T-cell (primary cell): ENCODE measurements at regions not wholly inside any gene's neighbourhood (a gene's known extent, or its start where the extent isn't known, plus 50 kb on each side); places are given as distances from the start of the nearest gene placed in this dataset.
"Not testable (repeated sequence)": the region's sequence is repeated elsewhere in the genome, so short reads cannot be mapped to it uniquely, and the experiment has no call there.

Source experiments
- ATAC-seq, 4 experiments: fragments of 200-7000 bp in 3 of 4; fragments of 150-1000 bp in 1 of 4; cut with Tn5 transposase; replicated peaks in 1 of 4; 1 replicate in 3 of 4; 2 replicates in 1 of 4; pipeline ENCODE4 v1.10.0; 2021; ENCODE audit warnings: moderate library complexity in 3 of 4, mild to moderate bottlenecking in 2 of 4, moderate number of reproducible peaks in 1 of 4
- CTCF ChIA-PET, 2 donors: fragments of 300-600 bp; sonication (Branson Sonifier 250); formaldehyde crosslinking; loops; one replicate each; lab custom pipeline; 2022; ENCODE audit warnings: antibody characterized with exemption in 2 of 2; lab: Charles Lee
- POLR2A ChIA-PET, 2 donors: fragments of 300-600 bp; sonication (Branson Sonifier 250); formaldehyde crosslinking; loops; one replicate each; lab custom pipeline; 2022; ENCODE audit warnings: antibody characterized with exemption in 2 of 2; lab: Charles Lee
- DNase-seq, 35 experiments: peaks; one replicate each; pipeline versions ENCODE4 v3.0.0 to v3.0.0-alpha.2; 2013 to 2023
- H3K27ac ChIP-seq: one replicate; pipeline ENCODE4 v1.5.1; 2013; ENCODE audit warnings: low read length
- H3K27me3 ChIP-seq, 2 experiments: replicated peaks in 1 of 2; 1 replicate in 1 of 2; 2 replicates in 1 of 2; pipeline versions ENCODE4 v1.6.1 to v1.7.0; 2013; ENCODE audit warnings: low read length in 1 of 2, mixed read lengths in 1 of 2; ENCODE audit not compliant: control insufficient read depth in 2 of 2, insufficient read depth in 2 of 2; ENCODE audit errors: extremely low read depth in 1 of 2
- H3K36me3 ChIP-seq, 2 donors: 1 replicate in 1 of 2; 2 replicates in 1 of 2; pipeline versions ENCODE4 v1.6.1 to v1.7.0; 2013; ENCODE audit warnings: low read length in 1 of 2; ENCODE audit not compliant: control insufficient read depth in 2 of 2, insufficient read depth in 1 of 2; ENCODE audit errors: extremely low read depth in 1 of 2
- H3K4me1 ChIP-seq, 2 experiments: 1 replicate in 1 of 2; 2 replicates in 1 of 2; pipeline versions ENCODE4 v1.6.1 to v1.7.0; 2013; ENCODE audit warnings: low read length in 2 of 2, mixed read lengths in 1 of 2; ENCODE audit not compliant: insufficient read depth in 2 of 2, control insufficient read depth in 1 of 2; ENCODE audit errors: extremely low read depth in 1 of 2
- H3K4me3 ChIP-seq, 2 donors: 1 replicate in 1 of 2; 2 replicates in 1 of 2; pipeline versions ENCODE4 v1.5.1 to v1.7.0; 2013; ENCODE audit warnings: mild to moderate bottlenecking in 2 of 2, low read length in 1 of 2, moderate library complexity in 1 of 2; ENCODE audit not compliant: control insufficient read depth in 1 of 2; ENCODE audit errors: extremely low read depth in 1 of 2
- H3K9me3 ChIP-seq: 2 replicates; pipeline ENCODE4 v1.7.0; 2013
- H3K27ac Mint-ChIP-seq, 2 donors: one replicate each; pipeline ENCODE4 v1.8.0; 2020 to 2021; ENCODE audit warnings: mild to moderate bottlenecking in 2 of 2, mixed read lengths in 2 of 2
- H3K27me3 Mint-ChIP-seq, 2 donors: one replicate each; pipeline ENCODE4 v1.8.0; 2021 to 2022; ENCODE audit warnings: mixed read lengths in 2 of 2
- H3K36me3 Mint-ChIP-seq: one replicate; pipeline ENCODE4 v1.8.0; 2021; ENCODE audit warnings: mixed read lengths
- H3K4me1 Mint-ChIP-seq, 3 donors: one replicate each; pipeline ENCODE4 v1.8.0; 2020 to 2022; ENCODE audit warnings: mixed read lengths in 3 of 3, mild to moderate bottlenecking in 1 of 3
- H3K4me3 Mint-ChIP-seq, 3 donors: one replicate each; pipeline ENCODE4 v1.8.0; 2020 to 2022; ENCODE audit warnings: mild to moderate bottlenecking in 3 of 3, mixed read lengths in 3 of 3, moderate library complexity in 3 of 3
- H3K9me3 Mint-ChIP-seq, 3 donors: one replicate each; pipeline ENCODE4 v1.8.0; 2020 to 2022; ENCODE audit warnings: mixed read lengths in 3 of 3
- WGBS: methylation state at CpG from one replicate; pipeline ENCODE4 v1.1.5; 2013; ENCODE audit warnings: missing lambda C conversion rate; ENCODE audit not compliant: insufficient coverage; 5-methylcytosine and 5-hydroxymethylcytosine counted together

DNA sequence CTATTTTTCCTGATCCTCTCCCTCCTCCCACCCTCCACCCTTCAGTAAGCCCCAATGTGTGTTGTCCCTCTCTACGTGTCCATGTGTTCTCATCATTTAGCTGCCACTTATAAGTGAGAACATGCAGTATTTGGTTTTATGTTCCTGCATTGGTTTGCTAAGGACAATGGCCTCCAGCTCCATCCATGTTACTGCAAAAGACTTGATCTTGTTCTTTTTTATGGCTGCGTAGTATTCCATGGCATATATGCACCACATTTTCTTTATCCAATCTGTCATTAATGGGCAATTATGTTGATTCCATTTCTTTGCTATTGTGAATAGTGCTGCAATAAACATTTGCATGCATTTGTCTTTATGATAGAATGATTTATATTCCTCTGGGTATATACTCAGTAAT is 63.6 kb upstream of the MBOAT1 start:
- 100% methylated on average over 1 of the region's 2 CpGs for WGBS

DNA sequence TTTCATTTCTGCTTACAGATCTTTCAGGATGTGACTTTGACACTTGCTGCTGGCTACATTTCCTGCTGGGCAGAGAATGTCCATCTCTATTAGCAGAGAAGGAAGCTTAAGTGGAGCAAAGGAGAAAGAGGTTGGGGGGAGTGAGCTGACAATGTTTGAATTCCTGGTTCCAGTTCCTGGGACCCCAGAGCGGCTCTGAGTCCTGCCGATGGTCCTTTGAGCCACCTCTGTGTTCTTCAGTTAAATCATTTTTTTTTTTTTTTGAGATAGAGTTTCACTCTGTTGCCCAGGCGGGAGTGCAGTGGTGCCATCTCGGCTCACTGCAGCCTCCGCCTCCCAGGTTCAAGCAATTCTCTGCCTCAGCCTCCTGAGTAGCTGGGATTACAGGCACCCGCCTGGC is 65.5 kb upstream of the MBOAT1 start:
- H3K4me1 Mint-ChIP-seq, H3K4me3 Mint-ChIP-seq, H3K36me3 Mint-ChIP-seq, H3K4me1 ChIP-seq, DNase-seq, POLR2A ChIA-PET, H3K36me3 ChIP-seq, H3K4me3 ChIP-seq, H3K9me3 ChIP-seq, ATAC-seq, CTCF ChIA-PET, H3K27ac Mint-ChIP-seq, H3K27ac ChIP-seq: not testable (repeated sequence)
- Mint-ChIP-seq H3K27me3 (peaks cover 22 to 27% of the 10 kb centered on the region in 2 donors), H3K9me3 (peaks cover 5 to 11% (median 7%) of the 10 kb centered on the region in 3 donors)
- no CpG with 5 or more reads among the region's 6 CpGs for WGBS
- H3K27me3 ChIP-seq = peaks cover 0 to 19% of the 10 kb centered on the region in 2 experiments

More for the DNA sequence above, 63.6 kb upstream of the MBOAT1 start:
- H3K4me3 Mint-ChIP-seq, H3K27ac ChIP-seq, H3K36me3 Mint-ChIP-seq, H3K4me1 Mint-ChIP-seq, H3K4me1 ChIP-seq, H3K9me3 ChIP-seq, H3K4me3 ChIP-seq, H3K9me3 Mint-ChIP-seq, ATAC-seq, H3K36me3 ChIP-seq, DNase-seq, POLR2A ChIA-PET, H3K27ac Mint-ChIP-seq: not testable (repeated sequence)
- CTCF ChIA-PET = interaction anchor here in 1 of 2 donors (0.7 kb wide), 1 partner anchor 252 kb away, joined by 3 read pairs; no protein-coding TSS in a partner anchor
- H3K27me3 Mint-ChIP-seq = peaks cover 17 to 21% of the 10 kb centered on the region in 2 donors
- H3K27me3 ChIP-seq = peaks cover 0 to 19% of the 10 kb centered on the region in 2 experiments

DNA sequence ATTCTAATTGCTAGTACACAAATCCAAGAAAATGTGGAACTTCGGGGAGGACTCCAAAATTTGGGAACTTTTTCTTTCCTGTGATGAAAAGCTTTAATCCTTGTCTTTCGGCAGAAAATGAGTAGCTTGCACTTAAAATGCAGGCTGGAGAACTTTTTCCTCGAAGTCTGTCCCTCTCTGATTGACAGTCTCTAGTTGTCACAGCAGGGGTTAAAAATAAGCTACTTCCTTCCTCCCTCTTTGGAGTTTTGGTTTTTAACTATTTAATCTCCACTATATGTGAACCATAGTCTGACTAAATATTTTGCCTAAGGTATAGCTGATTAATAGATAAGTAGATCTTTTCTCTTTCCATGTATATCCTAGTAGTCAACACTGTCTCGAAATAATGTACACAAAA is 66.8 kb upstream of the MBOAT1 start:
- POLR2A ChIA-PET = no interaction called here
- no peaks in the 10 kb centered on the region for H3K36me3 ChIP-seq
- H3K4me1 ChIP-seq = no peaks in the 10 kb centered on the region
- ATAC-seq = no peak
- H3K4me3 ChIP-seq = no peak overlapping the region
- H3K27ac ChIP-seq = no peak overlapping the region
- H3K27me3 ChIP-seq = peaks cover 0 to 19% of the 10 kb centered on the region in 2 experiments
- H3K27ac Mint-ChIP-seq = no peak overlapping the region
- CTCF ChIA-PET = interaction anchor here in 1 of 2 donors (1.2 kb wide), 1 partner anchor 12 kb away, joined by 3 read pairs; no protein-coding TSS in a partner anchor
- H3K27me3 Mint-ChIP-seq = peaks cover 26 to 32% of the 10 kb centered on the region in 2 donors
- DNase-seq = no peak
- H3K4me3 Mint-ChIP-seq = no peak overlapping the region
- no peaks in the 10 kb centered on the region for H3K4me1 Mint-ChIP-seq
- H3K36me3 Mint-ChIP-seq = peaks cover 8% of the 10 kb centered on the region
- whole genome bisulfite sequencing = 83% methylated on average over 2 of the region's 4 CpGs
- H3K9me3 ChIP-seq = no peaks in the 10 kb centered on the region
- H3K9me3 Mint-ChIP-seq = peaks cover 5 to 17% (median 12%) of the 10 kb centered on the region in 3 donors

DNA sequence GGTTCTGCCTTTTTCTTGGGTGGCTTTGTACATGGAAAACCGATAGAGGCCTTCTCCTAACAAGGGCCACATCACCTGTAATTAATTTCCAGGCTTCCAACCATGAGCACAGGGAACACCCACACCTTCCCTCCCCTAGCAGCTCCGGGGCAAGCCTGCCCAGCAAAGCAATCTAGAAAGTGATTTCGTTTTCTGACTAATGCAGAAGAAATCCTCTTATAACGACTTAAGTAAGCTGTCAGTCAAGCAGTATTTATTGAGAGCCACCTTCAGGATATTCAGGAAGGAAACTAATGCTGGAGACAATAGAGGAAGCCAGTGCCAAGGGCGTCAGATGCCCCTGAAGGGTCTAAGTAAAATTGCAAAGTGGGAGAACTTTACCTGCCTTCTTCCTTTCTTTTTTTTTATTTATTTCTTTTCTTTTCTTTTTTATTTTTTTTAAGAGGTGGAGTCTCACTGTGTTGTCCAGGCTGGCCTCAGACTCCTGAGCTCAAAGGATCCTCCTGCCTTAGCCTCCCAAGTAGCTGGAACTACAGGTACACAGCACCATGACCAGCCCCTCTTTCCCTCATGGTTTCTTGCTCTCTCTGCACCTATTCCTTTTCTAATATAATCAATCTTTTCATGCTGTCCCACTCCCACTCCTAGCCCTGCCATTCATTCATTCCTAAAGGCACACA is 67.5 kb upstream of the MBOAT1 start:
- peaks cover 27 to 37% of the 10 kb centered on the region in 2 donors for H3K27me3 Mint-ChIP-seq

DNA sequence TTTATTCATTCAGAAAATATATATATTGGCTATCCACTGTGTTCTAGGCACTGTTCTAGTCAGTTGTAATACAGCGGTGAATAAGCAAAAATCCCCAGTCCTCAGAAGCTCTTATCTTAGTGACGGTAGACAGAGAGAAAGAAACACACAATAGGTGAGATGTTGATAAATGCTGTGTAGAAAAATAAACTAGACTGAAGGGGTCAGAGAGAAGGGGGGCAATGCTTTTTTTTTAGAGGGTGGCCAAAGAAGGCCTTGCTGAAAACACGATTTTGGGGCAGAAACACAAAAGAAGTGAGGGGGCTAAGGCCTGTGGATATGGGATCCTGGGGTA is 68.0 kb upstream of the MBOAT1 start:
- no peak overlapping the region for H3K27ac Mint-ChIP-seq
- Histone ChIP-seq H3K36me3 (no peaks in the 10 kb centered on the region), H3K27ac (no peak overlapping the region), H3K4me1 (no peaks in the 10 kb centered on the region), H3K9me3 (no peaks in the 10 kb centered on the region), H3K27me3 (peaks cover 0 to 19% of the 10 kb centered on the region in 2 experiments), H3K4me3 (no peak overlapping the region)
- ChIA-PET CTCF (no interaction called here), POLR2A (no interaction called here)
- H3K4me3 Mint-ChIP-seq = no peak overlapping the region
- H3K9me3 Mint-ChIP-seq = peaks cover 8 to 24% (median 16%) of the 10 kb centered on the region in 3 donors
- ATAC-seq (no peak), DNase-seq (no peak)
- peaks cover 8% of the 10 kb centered on the region for H3K36me3 Mint-ChIP-seq
- H3K4me1 Mint-ChIP-seq = no peaks in the 10 kb centered on the region
- peaks cover 27 to 37% of the 10 kb centered on the region in 2 donors for H3K27me3 Mint-ChIP-seq
- WGBS = 53% methylated on average over 2 of the region's 3 CpGs

More for the DNA sequence above, 67.5 kb upstream of the MBOAT1 start:
- Mint-ChIP-seq H3K27ac (no peak overlapping the region), H3K9me3 (peaks cover 8 to 24% (median 16%) of the 10 kb centered on the region in 3 donors), H3K36me3 (peaks cover 8% of the 10 kb centered on the region), H3K4me1 (no peaks in the 10 kb centered on the region), H3K4me3 (no peak overlapping the region)
- CTCF ChIA-PET = interaction anchor here in 1 of 2 donors (1.2 kb wide), 1 partner anchor 11 kb away, joined by 3 read pairs; no protein-coding TSS in a partner anchor
- no peak overlapping the region for H3K27ac ChIP-seq
- ATAC-seq (no peak), DNase-seq (no peak)
- no peak overlapping the region for H3K4me3 ChIP-seq
- H3K36me3 ChIP-seq = no peaks in the 10 kb centered on the region
- WGBS = 55% methylated on average over 2 of the region's 5 CpGs
- no peaks in the 10 kb centered on the region for H3K4me1 ChIP-seq
- H3K27me3 ChIP-seq = peaks cover 0 to 19% of the 10 kb centered on the region in 2 experiments
- POLR2A ChIA-PET = no interaction called here
- H3K9me3 ChIP-seq = no peaks in the 10 kb centered on the region

DNA sequence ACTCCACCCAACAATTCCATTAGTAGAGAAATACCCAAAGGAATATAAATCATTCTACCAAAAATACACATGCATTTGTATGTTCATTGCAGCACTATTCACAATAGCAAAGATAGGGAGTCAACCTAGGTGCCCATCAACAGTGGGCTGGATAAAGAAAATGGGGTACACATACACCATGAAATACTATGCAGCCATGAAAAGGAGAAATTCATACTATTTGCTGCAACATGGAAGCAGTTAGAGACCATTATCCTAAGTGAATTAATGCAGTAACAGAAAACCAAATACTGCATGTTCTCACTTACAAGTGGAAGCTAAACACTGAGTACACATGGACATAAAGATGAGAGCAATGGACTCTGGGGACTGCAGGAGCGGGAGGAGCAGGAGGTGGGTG is 72.4 kb upstream of the MBOAT1 start:
- Mint-ChIP-seq H3K4me3 (no peak overlapping the region), H3K27me3 (peaks cover 16 to 30% of the 10 kb centered on the region in 2 donors), H3K4me1 (no peaks in the 10 kb centered on the region), H3K36me3 (peaks cover 3% of the 10 kb centered on the region), H3K27ac (no peak overlapping the region), H3K9me3 (peaks cover 8 to 24% (median 16%) of the 10 kb centered on the region in 3 donors)
- H3K4me3 ChIP-seq = no peak overlapping the region
- H3K36me3 ChIP-seq = no peaks in the 10 kb centered on the region
- H3K27ac ChIP-seq = no peak overlapping the region
- no peaks in the 10 kb centered on the region for H3K9me3 ChIP-seq
- H3K27me3 ChIP-seq = peaks cover 0 to 3% of the 10 kb centered on the region in 2 experiments
- ChIA-PET CTCF (no interaction called here), POLR2A (no interaction called here)
- DNase-seq (no peak), ATAC-seq (no peak)
- no peaks in the 10 kb centered on the region for H3K4me1 ChIP-seq
- 71% methylated on average over 1 of the region's 1 CpG for WGBS
